ENCODE measurements at regions not wholly inside any gene's neighbourhood (a gene's known extent, or its start where the extent isn't known, plus 50 kb on each side); places are given as distances from the start of the nearest gene placed in this dataset.
"Not testable (repeated sequence)": the region's sequence is repeated elsewhere in the genome, so short reads cannot be mapped to it uniquely, and the experiment has no call there.

GRCh38 chr6:76491376-76491775, 418.9 kb upstream of the IMPG1 start:
- not testable (repeated sequence) for DNase-seq

- no peak for DNase-seq
These were observed 418.0 kb upstream of the IMPG1 start for GRCh38 chr6:76490456-76490855.

- no peak for DNase-seq
These were observed 408.6 kb upstream of the IMPG1 start for GRCh38 chr6:76481101-76481500.

GRCh38 chr6:76472858-76473257, 400.4 kb upstream of the IMPG1 start:
- DNase-seq = no peak

- no peak for DNase-seq
These were observed 393.8 kb upstream of the IMPG1 start for GRCh38 chr6:76466286-76466685.

GRCh38 chr6:76465410-76465809, 392.9 kb upstream of the IMPG1 start:
- no peak for DNase-seq

GRCh38 chr6:76453270-76453669, 380.8 kb upstream of the IMPG1 start:
- no peak for DNase-seq

GRCh38 chr6:76451926-76452709, 379.7 kb upstream of the IMPG1 start:
- no peak for DNase-seq

GRCh38 chr6:76448109-76448508, 375.6 kb upstream of the IMPG1 start:
- DNase-seq = no peak

- no peak for DNase-seq
These were observed 369.4 kb upstream of the IMPG1 start for GRCh38 chr6:76441875-76442274.

- no peak for DNase-seq
These were observed 367.3 kb upstream of the IMPG1 start for GRCh38 chr6:76439811-76440210.

- no peak for DNase-seq
These were observed 366.3 kb upstream of the IMPG1 start for GRCh38 chr6:76438768-76439167.

GRCh38 chr6:76435174-76435573, 362.7 kb upstream of the IMPG1 start:
- no peak for DNase-seq

GRCh38 chr6:76422511-76423213, 350.2 kb upstream of the IMPG1 start:
- no peak for DNase-seq

GRCh38 chr6:76420094-76420493, 347.6 kb upstream of the IMPG1 start:
- no peak for DNase-seq

GRCh38 chr6:76418560-76419223, 346.2 kb upstream of the IMPG1 start:
- DNase-seq = no peak

- DNase-seq = no peak
These were observed 344.6 kb upstream of the IMPG1 start for GRCh38 chr6:76416821-76417605.

- no peak for DNase-seq
These were observed 330.6 kb upstream of the IMPG1 start for GRCh38 chr6:76403064-76403463.

- DNase-seq = no peak
These were observed 325.5 kb upstream of the IMPG1 start for GRCh38 chr6:76397966-76398365.

- no peak for DNase-seq
These were observed 309.7 kb upstream of the IMPG1 start for GRCh38 chr6:76382201-76382600.

- DNase-seq = no peak
These were observed 309.1 kb upstream of the IMPG1 start for GRCh38 chr6:76381612-76382011.

GRCh38 chr6:76351275-76351674, 278.8 kb upstream of the IMPG1 start:
- no peak for DNase-seq

- DNase-seq = no peak
These were observed 275.1 kb upstream of the IMPG1 start for GRCh38 chr6:76347539-76347938.
